CD14-positive monocyte (primary cell): ENCODE measurements at regions not wholly inside any gene's neighbourhood (a gene's known extent, or its start where the extent isn't known, plus 50 kb on each side); places are given as distances from the start of the nearest gene placed in this dataset.

ENCODE experiments used
- DNase-seq, 3 donors: peaks; one replicate each; pipeline ENCODE4 v3.0.0-alpha.2; 2011 to 2022
- H2AFZ ChIP-seq: 2 replicates; pipeline ENCODE4 v1.6.0; 2012; ENCODE audit warnings: mild to moderate bottlenecking, low read depth, low read length, inconsistent platforms; ENCODE audit not compliant: insufficient read depth, poor library complexity, severe bottlenecking
- H3K27ac ChIP-seq, 2 donors: 1 replicate in 1 of 2; 2 replicates in 1 of 2; pipeline ENCODE4 v1.5.1; 2012 to 2013; ENCODE audit warnings: low read length in 2 of 2, control low read depth in 1 of 2, inconsistent platforms in 1 of 2, low read depth in 1 of 2, mild to moderate bottlenecking in 1 of 2
- H3K27me3 ChIP-seq, 2 donors: one replicate each; pipeline versions ENCODE4 v1.6.0 to v1.6.1; 2011 to 2013; ENCODE audit warnings: low read length in 2 of 2; ENCODE audit not compliant: control insufficient read depth in 2 of 2, insufficient read depth in 2 of 2
- H3K36me3 ChIP-seq, 2 donors: replicated peaks in 1 of 2; 1 replicate in 1 of 2; 2 replicates in 1 of 2; pipeline versions ENCODE4 v1.5.1 to v1.6.1; 2012 to 2013; ENCODE audit warnings: low read length in 2 of 2, control low read depth in 1 of 2, inconsistent platforms in 1 of 2, mild to moderate bottlenecking in 1 of 2; ENCODE audit not compliant: insufficient read depth in 2 of 2, control insufficient read depth in 1 of 2
- H3K4me1 ChIP-seq, 2 donors: 1 replicate in 1 of 2; 2 replicates in 1 of 2; pipeline versions ENCODE4 v1.5.1 to v1.6.1; 2012 to 2013; ENCODE audit warnings: low read length in 2 of 2, control low read depth in 1 of 2, inconsistent platforms in 1 of 2, mild to moderate bottlenecking in 1 of 2, moderate library complexity in 1 of 2; ENCODE audit not compliant: insufficient read depth in 2 of 2, control insufficient read depth in 1 of 2
- H3K4me2 ChIP-seq: replicated peaks from 2 replicates; pipeline ENCODE3; 2012; ENCODE audit warnings: low read length, moderate library complexity, mild to moderate bottlenecking; ENCODE audit not compliant: poor library complexity, severe bottlenecking; ENCODE audit errors: extremely low read depth
- H3K4me3 ChIP-seq, 3 experiments: fragments of 200-600 bp in 1 of 3; sonication (generic) in 1 of 3; replicated peaks in 1 of 3; 1 replicate in 2 of 3; 2 replicates in 1 of 3; pipeline ENCODE4 v1.5.1; 2011 to 2013; ENCODE audit warnings: low read length in 3 of 3, mild to moderate bottlenecking in 3 of 3, control low read depth in 2 of 3, low read depth in 2 of 3, inconsistent platforms in 1 of 3, moderate library complexity in 1 of 3
- H3K79me2 ChIP-seq: 2 replicates; pipeline ENCODE4 v1.6.0; 2012; ENCODE audit warnings: mild to moderate bottlenecking, control low read depth, inconsistent platforms, low read length, moderate library complexity; ENCODE audit not compliant: insufficient read depth
- H3K9ac ChIP-seq: 2 replicates; pipeline ENCODE4 v1.6.0; 2017; ENCODE audit warnings: low read length, mild to moderate bottlenecking; ENCODE audit not compliant: insufficient read depth, poor library complexity, severe bottlenecking
- H3K9me3 ChIP-seq, 2 donors: replicated peaks in 1 of 2; 1 replicate in 1 of 2; 2 replicates in 1 of 2; pipeline versions ENCODE4 v1.5.1 to v1.6.1; 2012 to 2013; ENCODE audit warnings: low read length in 2 of 2, control low read depth in 1 of 2; ENCODE audit not compliant: control insufficient read depth in 1 of 2, insufficient read depth in 1 of 2
- H4K20me1 ChIP-seq: 2 replicates; pipeline ENCODE4 v1.6.0; 2012; ENCODE audit warnings: mild to moderate bottlenecking, low read length, control low read depth, moderate library complexity; ENCODE audit not compliant: insufficient read depth
- H3K27ac Mint-ChIP-seq, 7 donors: one replicate each; pipeline ENCODE4 v1.8.0; 2020; ENCODE audit warnings: mild to moderate bottlenecking in 7 of 7, mixed read lengths in 7 of 7, moderate library complexity in 6 of 7, inconsistent platforms in 2 of 7
- H3K27me3 Mint-ChIP-seq, 3 donors: one replicate each; pipeline ENCODE4 v1.8.0; 2021 to 2022; ENCODE audit warnings: low read depth in 3 of 3, mild to moderate bottlenecking in 3 of 3, mixed read lengths in 3 of 3, moderate library complexity in 3 of 3, inconsistent platforms in 1 of 3
- H3K36me3 Mint-ChIP-seq, 2 donors: one replicate each; pipeline ENCODE4 v1.8.0; 2020; ENCODE audit warnings: mixed read lengths in 2 of 2, inconsistent platforms in 1 of 2, mild to moderate bottlenecking in 1 of 2
- H3K4me1 Mint-ChIP-seq: one replicate; pipeline ENCODE4 v1.8.0; 2020; ENCODE audit warnings: mild to moderate bottlenecking, mixed read lengths
- H3K4me3 Mint-ChIP-seq, 2 donors: one replicate each; pipeline ENCODE4 v1.8.0; 2020; ENCODE audit warnings: mild to moderate bottlenecking in 2 of 2, mixed read lengths in 2 of 2, moderate library complexity in 1 of 2
- H3K9me3 Mint-ChIP-seq, 7 donors: one replicate each; pipeline ENCODE4 v1.8.0; 2020 to 2022; ENCODE audit warnings: mixed read lengths in 7 of 7, mild to moderate bottlenecking in 6 of 7, moderate library complexity in 6 of 7, inconsistent platforms in 2 of 7
- CTCF ChIP-seq: fragments of 200-600 bp; IDR thresholded peaks from one replicate; pipeline ENCODE4 v1.8.0; 2022; ENCODE audit warnings: antibody characterized with exemption, mild to moderate bottlenecking
- WGBS: methylation state at CpG from one replicate; pipeline ENCODE4 v1.1.5; 2013; ENCODE audit warnings: missing lambda C conversion rate; ENCODE audit not compliant: insufficient coverage; 5-methylcytosine and 5-hydroxymethylcytosine counted together
- intact Hi-C, 2 donors: fragments of 100-400 bp; cut with micrococcal nuclease; formaldehyde crosslinking; loops; one replicate each; pipeline versions ENCODE4 v1.15.0 to v1.15.1; 2023

GRCh38 chr3:31357451-31357850 lies 175.3 kb upstream of the STT3B start:
- Mint-ChIP-seq H3K27me3 (no peaks in the 10 kb centered on the region), H3K4me1 (peaks cover 3% of the 10 kb centered on the region), H3K9me3 (peaks cover 0 to 8% (median 5%) of the 10 kb centered on the region in 7 donors), H3K36me3 (no peaks in the 10 kb centered on the region), H3K27ac (no peak overlapping the region), H3K4me3 (no peak overlapping the region)
- 100% methylated on average over 1 of the region's 2 CpGs for WGBS
- Histone ChIP-seq H3K79me2 (no peaks in the 10 kb centered on the region), H3K9ac (no peak overlapping the region), H3K9me3 (peaks cover 0 to 4% of the 10 kb centered on the region in 2 donors), H4K20me1 (no peaks in the 10 kb centered on the region), H2AFZ (no peak overlapping the region), H3K27ac (no peak overlapping the region), H3K4me1 (no peaks in the 10 kb centered on the region), H3K4me2 (no peak overlapping the region), H3K36me3 (no peaks in the 10 kb centered on the region), H3K4me3 (no peak overlapping the region), H3K27me3 (no peaks in the 10 kb centered on the region)
- intact Hi-C loops: no loop called here
- no peak for TF ChIP-seq CTCF
- DNase-seq: no peak

- Histone ChIP-seq H3K4me2 (no peak overlapping the region), H3K27me3 (no peaks in the 10 kb centered on the region), H3K79me2 (no peaks in the 10 kb centered on the region), H3K4me1 (no peaks in the 10 kb centered on the region), H3K36me3 (no peaks in the 10 kb centered on the region), H3K9me3 (peaks cover 0 to 4% of the 10 kb centered on the region in 2 donors), H4K20me1 (no peaks in the 10 kb centered on the region), H3K4me3 (no peak overlapping the region), H2AFZ (no peak overlapping the region), H3K9ac (no peak overlapping the region), H3K27ac (no peak overlapping the region)
- no peak for DNase-seq
- intact Hi-C loops: no loop called here
- Mint-ChIP-seq H3K4me1 (peaks cover 3% of the 10 kb centered on the region), H3K9me3 (peaks cover 0 to 8% (median 5%) of the 10 kb centered on the region in 7 donors), H3K4me3 (no peak overlapping the region), H3K27ac (no peak overlapping the region), H3K27me3 (no peaks in the 10 kb centered on the region), H3K36me3 (no peaks in the 10 kb centered on the region)
- WGBS: no CpG with 5 or more reads among the region's 1 CpG
- TF ChIP-seq CTCF: no peak
Observed at GRCh38 chr3:31358473-31359070, 174.2 kb upstream of the STT3B start.
